Mesenteric fat pad (tissue), 1 donor: ENCODE measurements at regions not wholly inside any gene's neighbourhood (a gene's known extent, or its start where the extent isn't known, plus 50 kb on each side); places are given as distances from the start of the nearest gene placed in this dataset.
A peak's percentile ranks its signal among the peaks of the same experiment; 100 is the strongest.

Experiments
- DNase-seq: peaks from one replicate; pipeline ENCODE4 v3.0.0-alpha.2; 2020; ENCODE audit warnings: low spot score
- donor health status: DM: yes; HTN: yes; CAD: no.

DNA sequence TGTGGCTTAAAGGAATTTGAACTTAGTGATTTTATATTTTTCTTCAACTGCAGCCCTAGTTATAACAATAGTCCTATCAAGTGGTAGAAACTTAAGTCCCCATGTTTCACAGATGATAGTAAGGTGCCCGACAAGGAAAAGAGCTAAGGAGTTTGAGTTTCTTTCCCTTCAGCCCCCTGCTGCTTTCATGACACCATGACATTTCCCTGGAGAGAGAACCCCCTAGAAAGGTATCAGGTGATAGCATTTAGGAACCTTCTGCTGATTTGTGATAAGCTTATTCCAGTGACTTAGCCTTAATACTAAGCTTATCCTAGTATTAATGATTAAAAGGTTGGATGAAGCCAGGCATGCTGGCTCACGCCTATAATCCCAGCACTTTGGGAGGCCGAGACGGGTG, 623.8 kb upstream of the TYRP1 start:
- no peak for DNase-seq

DNA sequence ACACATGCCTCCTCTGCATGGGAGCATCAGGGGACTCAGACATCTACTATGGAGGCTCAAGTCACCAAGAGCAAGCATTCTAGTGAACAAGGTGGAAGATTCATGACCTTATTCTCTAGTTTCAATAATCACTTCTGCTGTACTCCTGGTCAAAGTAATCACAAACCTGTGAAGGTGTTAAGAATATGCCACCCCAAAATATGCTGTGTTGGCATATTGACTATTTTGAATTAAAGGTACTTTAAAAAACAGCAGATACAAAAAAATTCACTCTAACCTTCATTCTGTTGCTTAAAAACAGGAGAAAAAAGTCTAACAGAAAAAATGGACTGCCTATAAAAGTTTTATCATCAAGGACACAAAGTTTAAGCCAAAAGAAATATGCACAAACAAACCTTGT, 607.8 kb upstream of the TYRP1 start:
- no peak for DNase-seq

- DNase-seq, result no peak
These were observed 601.2 kb upstream of the TYRP1 start for GRCh38 chr9:12091865-12092527.

DNA sequence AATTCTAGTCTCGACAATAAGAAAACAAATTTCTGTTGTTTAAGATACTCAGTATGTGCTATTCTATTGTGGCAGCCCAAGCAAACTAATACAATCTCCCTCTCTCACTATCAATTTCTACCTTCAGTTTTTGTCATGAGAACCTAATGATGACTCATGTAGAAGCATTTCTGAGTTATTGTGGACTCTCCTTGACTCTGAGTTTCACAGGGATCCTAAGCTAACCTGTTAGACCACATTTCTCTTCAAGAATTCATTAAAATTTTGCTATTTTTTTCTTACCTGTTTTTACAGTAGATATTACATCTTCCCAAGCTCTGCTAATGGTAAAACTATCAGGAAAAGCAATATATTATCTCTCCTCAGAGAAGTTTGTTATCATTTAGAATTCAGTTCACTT, 599.1 kb upstream of the TYRP1 start:
- DNase-seq, result no peak

DNA sequence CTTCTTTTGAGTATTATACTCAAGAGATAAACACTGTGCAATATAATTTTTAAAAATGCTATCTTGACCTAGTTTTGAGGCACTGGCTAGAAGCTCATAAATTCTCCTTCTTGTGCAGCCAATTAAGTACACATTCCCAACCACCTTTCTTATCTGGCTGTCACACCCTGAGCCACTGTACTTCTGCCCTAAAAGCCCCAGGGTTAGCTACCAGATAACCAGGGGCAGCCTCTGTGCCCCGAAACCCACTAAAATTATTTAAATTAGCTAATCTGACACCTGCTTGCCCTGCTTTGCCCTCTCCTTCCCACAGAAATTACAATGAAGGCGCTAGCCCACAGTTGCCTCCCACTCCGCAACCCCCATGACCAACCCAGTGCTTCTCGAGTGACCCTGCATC, 597.3 kb upstream of the TYRP1 start:
- no peak for DNase-seq

GRCh38 chr9:12133416-12133815, 559.8 kb upstream of the TYRP1 start:
- DNase-seq, result no peak

DNA sequence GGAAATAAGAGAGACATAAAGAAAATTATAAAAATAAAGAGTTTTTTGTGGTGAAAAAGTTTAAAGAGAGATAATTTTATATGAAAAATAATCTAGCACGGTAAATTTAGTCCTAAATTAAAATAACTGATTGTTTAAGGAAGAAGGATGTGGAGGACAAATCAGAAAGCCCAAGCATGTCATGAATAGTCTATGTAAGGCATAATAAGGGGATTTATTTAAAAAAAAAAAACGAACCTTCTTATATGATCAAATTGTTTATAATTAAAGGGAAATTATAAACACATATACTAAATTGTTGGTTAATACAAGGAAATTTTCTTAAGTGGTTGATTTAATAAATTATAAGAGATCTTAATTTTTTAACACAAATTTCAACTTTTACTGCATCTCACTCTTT, 551.8 kb upstream of the TYRP1 start:
- DNase-seq, result no peak

- DNase-seq, result no peak
These were observed 537.6 kb upstream of the TYRP1 start for GRCh38 chr9:12155401-12156134.

GRCh38 chr9:12162181-12162815, 530.9 kb upstream of the TYRP1 start:
- no peak for DNase-seq

DNA sequence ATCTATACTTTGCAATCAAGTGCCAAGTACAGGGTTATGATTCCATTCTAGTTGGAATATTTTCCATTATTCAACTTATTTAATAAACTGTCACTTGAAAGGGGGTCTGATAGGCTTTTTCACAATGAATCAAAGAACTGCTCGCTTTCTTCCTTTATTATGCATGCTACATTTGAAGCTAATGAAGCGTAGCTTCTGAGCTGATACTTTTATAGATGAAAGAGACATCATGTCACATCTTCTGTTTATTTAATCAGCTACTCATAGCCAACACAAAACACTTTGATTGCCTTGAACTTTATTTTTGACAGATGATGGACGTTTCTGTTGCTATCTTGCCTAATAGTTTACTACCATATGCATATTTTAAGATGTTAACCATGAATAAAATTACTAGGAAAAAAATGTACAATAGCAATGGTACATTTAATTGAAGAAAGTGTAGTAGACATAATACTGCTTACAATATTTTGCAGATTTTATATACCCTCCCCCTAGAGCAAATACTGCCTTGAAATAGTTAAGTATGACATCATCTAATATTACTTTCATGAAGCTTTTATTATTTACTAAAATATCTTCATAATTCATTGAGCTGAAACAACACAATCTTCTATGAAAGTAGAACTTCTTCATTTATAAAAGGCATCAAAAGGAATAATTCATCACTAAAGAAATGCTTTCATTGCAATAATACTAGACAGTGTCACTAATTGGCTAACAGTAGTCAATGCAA, 529.3 kb upstream of the TYRP1 start:
- DNase-seq, result no peak

GRCh38 chr9:12166518-12166917, 526.7 kb upstream of the TYRP1 start:
- DNase-seq, result no peak

DNA sequence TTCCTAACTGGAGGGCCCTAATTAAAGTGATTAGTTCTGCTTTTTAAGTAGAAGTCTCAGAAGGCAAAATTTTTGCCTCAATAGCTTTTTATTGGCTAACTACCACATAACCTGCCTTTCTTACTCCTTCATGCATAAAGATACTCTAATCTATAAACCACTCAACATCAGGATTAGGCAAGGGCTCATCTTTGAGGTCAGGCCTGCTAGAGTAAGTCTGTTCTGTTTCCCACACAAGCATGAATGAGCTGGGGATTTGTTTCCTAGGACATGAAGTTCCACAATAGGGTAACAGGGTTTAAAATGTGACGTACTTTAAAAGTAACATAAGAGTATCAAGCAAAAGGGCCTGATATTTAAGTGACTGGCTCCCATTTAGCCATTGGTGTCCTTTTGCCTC, 522.7 kb upstream of the TYRP1 start:
- no peak for DNase-seq

GRCh38 chr9:12178634-12179033, 514.6 kb upstream of the TYRP1 start:
- no peak for DNase-seq

DNA sequence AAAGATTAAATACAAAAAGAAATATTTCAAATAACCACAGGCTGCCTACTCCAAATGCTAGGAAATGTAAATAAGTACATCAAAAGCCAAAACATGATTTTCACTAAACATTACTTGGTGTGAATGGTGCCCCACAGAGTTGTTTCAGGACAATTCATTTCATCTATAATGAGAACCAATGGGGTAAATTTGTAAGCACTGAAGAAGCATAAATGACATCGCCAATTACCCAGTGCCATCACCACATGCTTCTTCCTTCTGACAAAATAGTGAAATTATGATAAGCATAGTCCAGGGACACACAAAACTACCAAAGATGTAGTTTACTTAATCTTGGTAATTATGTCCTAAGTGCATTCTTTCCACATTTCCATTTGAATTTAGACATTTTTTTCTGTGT, 510.4 kb upstream of the TYRP1 start:
- DNase-seq, result no peak

DNA sequence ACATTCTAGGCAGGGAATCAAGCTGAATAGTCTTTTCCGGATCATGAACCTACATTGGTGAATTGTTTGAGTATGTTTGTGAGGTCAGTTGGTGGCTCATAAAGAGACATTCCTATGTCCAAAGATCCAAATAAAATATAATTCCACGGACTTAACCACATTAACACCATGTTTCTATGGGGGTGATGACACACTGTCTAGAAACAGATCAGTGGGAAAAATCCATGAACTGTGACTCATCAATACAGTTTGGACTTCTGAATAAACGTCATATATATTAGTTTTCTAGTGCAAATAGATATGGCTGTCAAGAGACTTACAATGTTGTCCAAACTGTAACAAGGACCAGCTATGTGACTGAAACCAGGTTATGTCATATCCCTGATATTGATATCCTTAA, 509.9 kb upstream of the TYRP1 start:
- DNase-seq, result no peak

GRCh38 chr9:12185856-12186255, 507.3 kb upstream of the TYRP1 start:
- no peak for DNase-seq

GRCh38 chr9:12191630-12192029, 501.6 kb upstream of the TYRP1 start:
- peak; percentile 57 for DNase-seq

GRCh38 chr9:12194731-12195130, 498.5 kb upstream of the TYRP1 start:
- DNase-seq, result no peak

GRCh38 chr9:12195456-12195855, 497.7 kb upstream of the TYRP1 start:
- no peak for DNase-seq

GRCh38 chr9:12204512-12204911, 488.7 kb upstream of the TYRP1 start:
- no peak for DNase-seq

- DNase-seq, result no peak
These were observed 480.3 kb upstream of the TYRP1 start for GRCh38 chr9:12212860-12213259.

GRCh38 chr9:12221470-12221869, 471.7 kb upstream of the TYRP1 start:
- DNase-seq, result no peak
